LHCN-M2 (cell line): ENCODE measurements at regions not wholly inside any gene's neighbourhood (a gene's known extent, or its start where the extent isn't known, plus 50 kb on each side); places are given as distances from the start of the nearest gene placed in this dataset.
"Not testable (repeated sequence)": the region's sequence is repeated elsewhere in the genome, so short reads cannot be mapped to it uniquely, and the experiment has no call there.

Experiments used
- DNase-seq: peaks from one replicate; pipeline ENCODE4 v3.0.0-alpha.2; 2012; ENCODE audit warnings: low read depth

DNA sequence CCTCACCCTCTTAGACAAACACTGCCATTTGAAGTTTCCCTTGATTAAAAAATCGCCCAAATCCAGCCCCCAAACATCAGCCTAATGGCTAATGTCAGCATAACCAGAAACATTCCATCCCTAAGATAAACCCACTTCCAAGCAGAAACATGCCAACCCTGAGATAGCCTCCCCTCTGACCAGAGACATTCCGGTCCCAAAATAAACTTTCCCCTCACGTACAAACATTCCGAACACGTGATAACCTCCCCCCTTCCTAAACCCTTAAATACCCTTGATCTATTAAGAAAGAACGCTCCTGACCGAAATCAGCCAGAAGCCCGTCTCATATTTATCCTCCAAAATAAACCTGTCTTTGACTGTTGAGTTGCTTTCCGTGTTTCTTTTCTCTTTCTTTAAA is 237.2 kb downstream of the ASMT start:
- DNase-seq = no peak

DNA sequence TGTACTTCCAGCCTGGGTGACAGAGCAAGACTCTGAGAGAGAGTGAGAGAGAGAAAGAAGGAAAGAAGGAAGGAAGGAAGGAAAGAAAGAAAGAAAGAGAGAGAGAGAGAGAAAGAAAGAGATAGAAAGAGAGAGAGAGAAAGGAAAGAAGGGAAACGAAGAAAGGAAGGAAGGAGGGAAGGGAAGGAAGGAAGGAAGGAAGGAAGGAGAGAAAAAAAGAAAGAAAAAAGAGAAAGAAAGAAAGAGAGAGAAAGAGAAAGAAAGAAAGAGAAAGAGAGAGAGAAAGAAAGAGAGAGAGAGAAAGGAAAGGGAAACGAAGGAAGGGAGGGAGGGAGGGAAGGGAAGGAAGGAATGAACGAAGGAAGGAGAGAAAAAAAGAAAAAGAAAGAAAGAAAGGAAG is 238.6 kb downstream of the ASMT start:
- no peak for DNase-seq

DNA sequence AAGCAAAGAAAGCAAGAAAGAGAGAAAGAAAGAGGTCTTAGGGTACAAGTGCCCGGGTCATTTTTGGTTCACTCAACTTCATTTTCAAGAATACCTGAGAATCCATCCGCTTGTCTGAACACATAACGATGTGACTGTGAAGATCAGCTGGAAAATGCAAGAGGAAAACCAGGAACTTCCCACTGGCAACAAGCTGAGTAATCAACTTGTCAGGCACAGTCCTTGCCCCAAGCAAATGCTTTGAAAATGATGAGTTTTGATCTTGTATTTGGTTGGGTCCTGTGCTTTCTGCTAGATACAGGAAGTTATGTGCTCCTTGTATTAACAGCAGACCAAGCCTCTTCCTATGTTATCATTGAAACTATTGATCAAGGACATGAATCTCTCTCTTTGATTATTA is 239.1 kb downstream of the ASMT start:
- DNase-seq = no peak

DNA sequence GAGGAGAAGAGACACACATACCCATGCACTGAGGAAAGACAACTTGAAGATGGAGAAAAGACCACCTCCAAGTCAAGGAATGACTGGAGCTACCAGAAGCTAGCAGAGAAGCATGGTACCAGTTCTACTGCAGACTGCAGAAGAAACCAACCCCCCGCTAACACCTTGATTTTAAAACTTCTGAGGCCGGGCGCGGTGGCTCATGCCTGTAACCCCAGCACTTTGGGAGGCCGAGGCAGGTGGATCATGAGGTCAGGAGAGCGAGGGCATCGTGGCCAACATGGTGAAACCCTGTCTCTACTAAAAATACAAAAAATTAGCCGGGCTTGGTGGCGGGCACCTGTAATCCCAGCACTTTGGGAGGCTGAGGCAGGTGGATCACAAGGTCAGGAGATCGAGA is 240.0 kb downstream of the ASMT start:
- DNase-seq = not testable (repeated sequence)

DNA sequence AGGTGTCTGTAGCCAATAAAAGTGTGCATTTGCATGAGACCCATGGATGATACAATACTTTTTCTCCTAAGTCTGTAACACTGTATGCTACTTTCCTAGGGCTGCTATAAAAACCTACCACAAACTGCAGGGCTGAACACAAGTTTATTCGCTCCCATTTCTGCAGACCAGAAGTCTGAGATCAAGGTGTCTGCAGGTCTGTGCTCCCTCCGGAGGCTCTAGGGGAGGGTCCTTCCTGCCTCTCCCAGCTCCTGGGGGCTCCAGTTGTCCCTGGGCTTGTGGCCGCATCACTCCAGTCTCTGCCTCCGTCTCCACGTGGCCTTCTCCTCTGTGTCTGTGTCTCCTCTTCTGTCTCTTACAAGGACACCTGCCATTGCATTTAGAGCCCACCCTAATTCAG is 244.4 kb downstream of the ASMT start:
- DNase-seq = not testable (repeated sequence)

DNA sequence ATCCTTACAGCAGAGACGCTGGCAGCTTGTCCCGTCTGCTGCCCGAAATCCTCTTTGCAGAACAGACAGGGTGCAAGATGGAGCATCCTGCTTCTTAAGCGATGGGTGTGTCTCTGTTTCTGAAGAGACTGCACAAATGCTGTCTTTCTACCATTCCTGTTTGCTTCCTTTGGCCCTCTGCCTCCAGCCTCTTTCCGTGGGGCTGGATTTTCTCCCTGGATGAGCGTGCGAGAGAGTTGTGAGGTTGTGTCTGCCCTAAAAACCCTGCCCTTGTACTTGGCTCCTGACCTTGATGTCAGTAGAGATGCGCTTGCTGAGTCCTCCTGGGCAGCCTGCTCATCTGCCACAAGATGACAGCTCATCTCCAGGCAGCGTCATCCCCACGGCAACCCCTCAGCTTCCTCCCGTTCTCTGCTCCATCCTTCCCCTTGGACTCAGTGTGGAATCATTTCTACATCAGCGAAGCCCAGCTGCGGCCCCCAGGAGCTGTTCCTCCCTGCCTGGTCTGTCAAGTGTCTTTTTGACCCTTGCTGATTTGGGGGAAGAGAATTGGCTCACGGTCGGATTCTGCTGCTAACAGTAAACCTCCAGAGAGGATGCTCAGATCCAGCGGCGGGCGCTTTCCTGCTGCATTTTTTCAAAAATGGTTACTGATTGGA is 246.2 kb downstream of the ASMT start:
- DNase-seq = no peak

DNA sequence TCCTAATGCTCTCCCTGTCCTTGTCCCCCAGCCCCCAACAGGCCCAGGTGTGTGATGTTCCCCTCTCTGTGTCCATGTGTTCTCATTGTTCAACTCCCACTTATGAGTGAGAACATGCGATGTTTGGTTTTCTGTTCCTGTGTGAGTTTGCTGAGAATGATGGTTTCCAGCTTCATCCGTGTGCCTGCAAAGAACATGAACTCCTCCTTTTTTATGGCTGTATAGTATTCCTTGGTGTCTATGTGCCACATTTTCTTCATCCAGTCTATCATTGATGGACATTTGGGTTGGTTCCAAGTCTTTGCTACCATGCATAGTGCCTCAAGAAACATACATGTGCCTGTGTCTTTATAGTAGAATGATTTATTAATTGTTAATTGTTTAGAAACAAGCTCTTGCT is 249.1 kb downstream of the ASMT start:
- not testable (repeated sequence) for DNase-seq

DNA sequence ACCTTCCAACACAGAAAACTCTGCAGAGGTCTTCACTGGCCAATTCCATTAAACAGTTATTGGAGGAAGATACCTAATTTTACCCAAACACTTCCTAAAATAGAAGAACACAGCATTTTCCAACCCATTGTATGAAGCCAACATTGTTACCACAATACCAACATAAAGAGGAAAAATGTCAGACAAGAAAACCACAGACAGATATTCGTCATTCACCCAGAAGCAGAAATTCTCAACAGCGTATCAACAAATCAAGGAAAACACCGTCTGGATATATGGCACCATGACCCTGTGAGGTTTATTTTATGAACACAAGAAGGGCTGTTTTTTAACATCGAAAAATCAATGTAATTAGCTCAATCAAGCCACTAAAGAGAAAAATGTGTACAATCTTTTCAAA is 255.6 kb downstream of the ASMT start:
- peak; percentile 8 for DNase-seq

DNA sequence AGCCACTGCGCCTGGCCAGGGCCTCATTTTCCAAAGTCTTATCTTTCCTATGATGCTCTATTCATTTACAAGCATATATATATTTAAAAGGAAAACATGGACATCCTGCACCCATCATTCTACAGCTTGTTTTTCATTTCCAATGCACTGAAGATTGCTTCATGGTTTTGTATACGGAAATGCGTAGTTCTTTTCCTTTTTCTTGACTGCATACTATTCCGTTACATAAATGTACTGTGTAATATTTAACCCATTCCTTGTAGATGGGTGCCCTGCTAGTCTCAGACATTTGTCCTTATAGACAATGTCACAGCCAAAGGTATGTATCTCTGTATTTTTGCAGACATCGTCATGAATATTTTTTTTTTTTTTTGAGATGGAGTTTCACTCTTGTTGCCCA is 257.0 kb downstream of the ASMT start:
- DNase-seq = no peak

DNA sequence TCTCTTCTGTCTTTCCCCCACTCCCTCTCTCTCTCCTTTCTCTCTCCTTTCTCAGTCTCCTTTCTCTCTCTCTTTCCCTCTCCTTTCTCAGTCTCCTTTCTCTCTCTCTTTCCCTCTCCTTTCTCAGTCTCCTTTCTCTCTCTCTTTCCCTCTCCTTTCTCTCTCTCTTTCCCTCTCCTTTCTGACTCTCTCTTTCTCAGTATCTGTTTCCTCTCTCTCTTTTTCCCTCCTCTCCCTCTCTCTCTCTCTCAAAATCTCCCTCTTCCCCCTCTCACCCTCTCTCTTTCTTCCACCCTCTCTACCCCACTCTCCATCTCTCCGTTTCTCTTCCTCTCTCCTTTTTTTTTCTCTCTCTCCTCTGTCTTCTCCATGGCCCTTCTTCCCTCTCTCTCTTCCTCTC is 258.8 kb downstream of the ASMT start:
- no peak for DNase-seq

DNA sequence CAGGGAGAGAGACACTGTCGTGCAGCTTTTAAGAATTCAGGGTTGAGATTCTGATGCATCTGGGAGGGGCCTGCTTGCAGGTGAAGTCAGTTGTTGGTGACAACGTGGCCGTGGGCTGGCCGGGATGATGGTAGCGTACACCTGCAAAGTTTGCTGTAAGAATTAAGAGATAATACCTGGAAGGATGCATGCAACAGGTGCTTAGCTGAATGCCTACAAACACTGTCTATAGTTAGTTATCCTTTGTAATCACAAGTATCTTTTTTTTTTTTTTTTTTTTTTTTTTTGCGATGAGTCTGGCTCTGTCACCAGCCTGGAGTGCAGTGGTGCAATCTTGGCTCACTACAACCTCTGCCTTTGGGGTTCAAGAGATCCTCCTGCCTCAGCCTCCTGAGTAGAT is 259.6 kb downstream of the ASMT start:
- no peak for DNase-seq

DNA sequence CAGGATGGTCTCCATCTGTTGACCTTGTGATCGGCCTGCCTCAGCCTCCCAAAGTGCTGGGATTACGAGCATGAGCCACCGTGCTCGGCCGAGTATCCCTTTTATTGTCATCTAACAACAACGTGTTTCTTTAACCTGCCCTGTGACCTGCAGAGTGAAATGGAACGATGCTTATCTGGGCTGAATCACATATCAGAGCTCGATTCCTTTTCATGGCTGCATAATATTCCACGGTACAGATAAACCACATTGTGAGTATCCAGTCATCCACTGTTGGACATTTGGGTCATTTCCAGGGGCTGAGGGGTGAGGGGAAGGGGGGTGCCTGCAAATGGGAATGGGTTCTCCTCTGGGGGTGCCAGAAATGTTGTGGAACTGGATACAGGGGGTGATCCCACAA is 260.0 kb downstream of the ASMT start:
- DNase-seq = no peak

DNA sequence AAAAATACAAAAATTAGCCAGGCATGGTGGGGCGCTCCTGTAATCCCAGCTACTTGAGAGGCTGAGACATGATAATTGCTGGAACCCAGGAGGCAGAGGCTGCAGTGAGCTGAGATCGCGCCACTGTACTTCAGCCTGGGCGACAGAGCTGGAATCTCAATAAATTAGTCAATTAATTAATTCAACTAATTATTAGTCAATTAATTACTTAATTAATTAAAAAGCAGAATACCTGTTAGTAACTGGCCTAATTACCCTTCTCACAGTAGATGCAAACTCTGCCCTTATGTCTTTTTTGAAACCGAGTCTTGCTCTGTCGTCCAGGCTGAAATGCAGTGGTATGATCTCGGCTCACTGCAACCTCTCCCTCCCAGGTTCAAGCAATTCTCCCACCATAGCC is 261.2 kb downstream of the ASMT start:
- DNase-seq = no peak

DNA sequence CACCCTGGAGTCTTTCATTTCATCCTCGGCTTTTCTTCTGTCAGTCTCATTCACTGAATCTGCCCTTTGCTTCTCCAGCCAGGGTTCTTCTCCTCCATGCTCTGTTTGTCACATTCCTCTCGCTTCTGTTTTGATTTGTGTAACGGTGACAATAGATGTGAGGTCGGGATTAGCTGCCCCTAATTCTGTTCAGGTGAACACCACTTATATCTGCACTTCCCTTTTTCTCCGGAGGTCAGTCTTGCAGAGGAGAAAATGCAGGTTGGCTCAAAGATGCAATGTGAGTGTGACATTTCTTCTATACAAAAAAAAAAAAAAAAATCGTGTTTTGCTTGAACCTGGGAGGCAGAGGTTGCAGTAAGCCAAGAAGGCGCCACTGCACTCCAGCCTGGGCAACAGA is 262.9 kb downstream of the ASMT start:
- DNase-seq = no peak

DNA sequence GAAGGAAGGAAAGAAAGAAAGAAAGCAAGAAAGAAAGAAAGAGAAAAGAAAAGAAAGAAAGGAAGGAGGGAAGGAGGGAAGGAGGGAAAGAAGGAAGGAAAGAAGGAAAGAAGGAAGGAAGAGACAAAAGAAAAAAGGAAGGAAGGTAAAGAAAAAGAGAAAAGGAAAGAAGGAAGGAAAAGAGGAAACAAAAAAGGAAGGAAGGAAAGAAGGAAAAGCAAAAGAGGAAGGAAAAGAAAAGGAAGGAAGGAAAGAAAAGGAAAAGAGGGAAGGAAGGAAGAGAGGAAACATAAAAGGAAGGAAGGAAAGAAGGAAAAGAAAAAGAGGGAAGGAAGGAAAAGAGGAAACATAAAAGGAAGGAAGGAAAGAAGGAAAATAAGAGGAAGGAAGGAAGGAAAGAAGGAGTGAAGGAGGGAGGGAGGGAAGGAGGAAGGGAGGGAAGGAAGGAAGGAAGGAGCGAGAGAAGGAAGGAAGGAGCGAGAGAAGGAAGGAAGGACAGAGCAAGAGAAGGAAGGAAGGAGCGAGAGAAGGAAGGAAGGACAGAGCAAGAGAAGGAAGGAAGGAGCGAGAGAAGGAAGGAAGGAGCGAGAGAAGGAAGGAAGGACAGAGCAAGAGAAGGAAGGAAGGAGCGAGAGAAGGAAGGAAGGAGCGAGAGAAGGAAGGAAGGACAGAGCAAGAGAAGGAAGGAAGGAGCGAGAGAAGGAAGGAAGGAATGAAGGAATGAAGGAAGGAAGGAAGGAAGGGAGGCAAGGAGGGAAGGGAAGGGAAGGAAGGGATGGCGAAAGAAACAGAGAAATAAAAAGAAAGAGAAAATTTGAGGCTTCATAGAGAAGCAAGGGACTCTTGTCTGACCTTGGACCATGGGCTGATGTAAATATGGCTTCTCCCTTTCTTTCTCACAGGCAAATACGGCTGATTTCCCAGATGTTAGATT is 266.3 kb downstream of the ASMT start:
- DNase-seq = not testable (repeated sequence)

DNA sequence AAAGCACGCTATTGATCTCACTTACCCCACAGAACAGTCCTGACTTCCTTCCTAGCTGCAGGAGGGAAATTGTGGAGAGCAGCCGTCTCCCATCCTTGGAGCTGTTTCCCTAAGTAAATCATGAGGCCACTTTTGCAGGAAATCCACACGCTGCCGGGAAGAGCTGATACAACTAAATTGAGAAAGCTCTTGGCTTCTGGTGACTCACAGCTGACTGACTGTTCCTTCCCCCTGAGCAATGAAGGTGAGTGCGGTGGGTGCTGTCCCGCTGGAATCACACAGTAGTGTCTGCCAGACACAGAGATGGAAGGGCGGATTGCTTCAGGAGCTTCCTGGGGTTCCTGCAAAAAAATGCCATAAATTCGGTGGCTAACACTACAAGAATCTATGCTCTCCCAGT is 268.9 kb downstream of the ASMT start:
- no peak for DNase-seq

DNA sequence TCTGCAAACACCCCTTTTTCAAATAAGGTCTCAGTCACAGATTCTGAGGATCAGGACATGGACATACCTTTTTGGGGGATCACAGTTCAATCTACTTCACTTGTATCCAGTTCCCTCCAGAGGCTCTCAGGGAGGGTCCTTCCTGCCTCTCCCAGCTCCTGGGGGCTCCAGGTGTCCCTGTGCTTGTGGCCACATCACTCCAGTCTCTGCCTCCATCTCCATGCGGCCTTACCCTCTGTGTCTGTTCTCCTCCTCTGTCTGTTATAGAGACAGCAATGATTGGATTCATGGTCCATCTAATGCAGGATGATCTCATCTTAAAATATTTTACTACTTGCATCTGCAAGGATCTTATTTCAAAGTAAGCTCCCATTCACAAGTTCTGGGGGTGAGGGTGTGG is 269.6 kb downstream of the ASMT start:
- no peak for DNase-seq

DNA sequence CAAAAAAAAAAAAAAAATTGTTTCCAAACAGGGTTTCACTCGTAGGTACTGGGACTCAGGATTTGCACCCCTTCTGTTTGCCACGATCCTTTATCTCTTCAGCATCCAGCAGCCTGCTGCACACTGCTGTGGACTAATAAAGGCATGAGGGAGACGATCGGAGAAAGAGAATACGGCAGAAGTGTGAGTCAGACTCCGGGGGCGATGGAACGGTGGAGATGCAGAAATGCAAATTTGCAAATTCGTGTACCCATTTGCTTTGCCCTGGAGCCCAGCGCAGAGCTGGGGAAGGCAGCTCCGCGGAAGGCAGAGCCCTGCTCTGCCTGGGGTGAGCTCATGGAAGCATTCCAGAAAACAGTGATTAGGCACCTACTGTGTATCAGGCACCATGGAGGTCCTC is 270.3 kb downstream of the ASMT start:
- no peak for DNase-seq

DNA sequence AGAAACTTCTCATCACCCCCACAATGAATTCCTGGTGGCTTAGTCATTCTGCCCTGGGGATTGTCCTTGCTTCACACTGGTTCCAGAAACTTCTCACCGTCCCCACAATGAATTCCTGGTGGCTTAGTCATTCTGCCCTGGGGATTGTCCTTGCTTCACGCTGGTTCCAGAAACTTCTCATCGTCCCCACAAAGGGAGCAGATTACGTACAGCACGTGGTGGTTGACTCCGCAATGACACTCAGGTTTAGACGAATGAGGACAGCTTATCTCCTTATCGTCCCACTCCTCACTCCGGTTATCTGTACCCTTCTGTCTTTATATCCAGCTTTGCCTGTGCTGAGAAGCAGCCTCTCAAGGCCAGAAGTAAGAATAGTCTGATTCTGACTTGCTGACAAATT is 273.4 kb downstream of the ASMT start:
- DNase-seq = not testable (repeated sequence)

DNA sequence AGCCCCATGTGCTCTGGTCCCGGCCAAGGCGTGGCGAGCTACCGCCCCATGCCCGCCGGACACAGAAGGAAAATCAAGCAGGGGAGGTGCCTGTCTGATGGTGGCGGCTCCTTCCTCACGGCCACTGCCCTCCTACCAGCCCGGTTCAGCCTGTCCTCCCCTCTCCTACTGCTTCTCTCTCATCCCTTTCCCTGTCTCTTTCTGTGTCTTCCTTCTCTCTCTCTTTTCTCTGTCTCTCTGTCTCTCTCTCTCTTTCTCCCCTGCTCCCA is 279.1 kb downstream of the ASMT start:
- no peak for DNase-seq

DNA sequence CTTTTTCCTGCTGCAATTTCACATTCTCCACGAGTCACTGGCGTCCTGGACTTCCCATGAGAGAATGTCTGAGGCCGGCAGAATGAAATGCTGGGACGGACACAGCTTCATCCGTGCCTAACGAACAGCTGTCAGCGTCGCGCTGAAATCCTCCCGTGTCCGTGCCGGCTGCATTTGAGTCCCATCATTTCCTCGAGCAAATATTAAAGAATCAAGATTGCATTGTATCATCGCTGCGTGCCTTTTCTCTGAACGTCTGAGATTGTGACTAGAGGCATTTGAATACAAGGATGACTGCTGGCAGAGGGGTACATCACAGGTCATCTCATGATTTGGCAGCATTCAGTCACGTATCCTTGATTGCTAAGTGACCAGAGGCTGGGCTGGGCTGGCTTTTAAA is 279.9 kb downstream of the ASMT start:
- DNase-seq = peak; percentile 18

DNA sequence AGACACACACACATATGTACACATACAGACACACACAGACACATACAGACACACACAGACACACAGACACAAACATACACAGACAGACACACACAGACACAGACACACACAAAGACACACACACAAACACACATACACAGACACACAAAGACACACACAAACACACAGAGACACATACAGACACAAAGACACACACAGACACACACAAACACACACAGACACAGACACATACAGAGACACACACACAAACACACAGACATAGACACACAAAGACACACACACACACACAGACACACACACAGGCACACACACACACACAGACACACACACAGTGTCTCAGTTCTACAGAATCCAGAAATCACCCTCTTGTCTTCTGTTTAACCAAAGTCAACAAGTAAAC is 280.7 kb downstream of the ASMT start:
- no peak for DNase-seq

DNA sequence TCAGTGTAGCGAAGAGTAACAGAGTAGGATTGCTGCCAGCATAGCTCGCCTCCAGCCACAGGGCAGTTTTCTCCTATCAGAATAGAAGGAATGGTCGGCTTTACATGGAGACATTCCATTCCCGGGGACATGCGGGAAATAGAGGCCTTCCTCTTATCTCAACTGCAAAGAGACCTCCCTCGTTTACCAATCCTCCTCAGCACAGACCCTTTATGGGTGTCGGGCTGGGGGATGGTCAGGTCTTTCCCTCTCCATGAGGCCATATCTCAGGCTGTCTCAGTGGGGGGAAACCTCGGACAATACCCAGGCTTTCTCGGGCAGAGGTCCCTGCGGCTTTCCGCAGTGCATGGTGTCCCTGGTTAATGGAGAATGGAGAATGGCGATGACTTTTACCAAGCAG is 285.0 kb downstream of the ASMT start:
- DNase-seq = no peak

DNA sequence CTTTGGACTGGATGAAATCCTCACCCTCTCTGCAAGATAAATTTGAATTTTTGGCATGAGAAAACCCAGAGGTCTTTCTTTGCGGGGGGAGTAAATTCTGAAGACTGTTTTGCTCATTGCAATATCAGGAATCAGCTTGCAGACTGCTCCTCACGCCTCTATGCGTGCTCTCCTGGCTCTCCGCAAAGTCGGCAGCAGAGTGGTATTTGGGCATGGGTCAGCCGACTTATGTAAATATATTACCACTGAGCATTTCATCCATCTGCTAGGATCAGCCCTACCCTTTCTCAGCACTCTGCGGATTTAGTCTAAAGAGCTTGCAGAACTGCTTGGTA is 288.0 kb downstream of the ASMT start:
- no peak for DNase-seq
